LoVo (cell line): ENCODE measurements at regions not wholly inside any gene's neighbourhood (a gene's known extent, or its start where the extent isn't known, plus 50 kb on each side); places are given as distances from the start of the nearest gene placed in this dataset.

Source experiments
- DNase-seq: peaks from one replicate; pipeline ENCODE4 v3.0.0-alpha.2; 2016; ENCODE audit warnings: low spot score

- no peak for DNase-seq
Measured at GRCh38 chr2:40809156-40809555, 357.3 kb upstream of the SLC8A1 start.

- no peak for DNase-seq
Measured at GRCh38 chr2:40814616-40815015, 362.7 kb upstream of the SLC8A1 start.

DNA sequence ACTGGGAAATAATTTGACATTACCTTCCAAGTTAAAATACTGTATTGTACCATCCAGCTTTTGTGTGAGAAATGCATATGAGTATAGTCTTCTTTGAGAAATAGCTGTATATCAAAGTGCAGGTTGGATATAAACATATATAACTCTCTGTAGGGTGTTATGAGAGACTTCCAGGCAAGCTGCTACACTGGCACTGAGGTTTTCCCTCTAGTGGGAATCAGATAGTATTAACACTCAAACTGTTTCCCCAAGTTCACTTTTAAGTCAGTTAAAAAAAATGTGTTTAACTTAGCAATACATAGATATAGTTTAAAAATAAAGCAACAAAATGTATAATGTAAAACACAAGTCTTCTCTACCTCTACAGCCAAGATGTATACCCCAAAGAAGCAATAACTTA, 368.4 kb upstream of the SLC8A1 start:
- DNase-seq, result no peak

DNA sequence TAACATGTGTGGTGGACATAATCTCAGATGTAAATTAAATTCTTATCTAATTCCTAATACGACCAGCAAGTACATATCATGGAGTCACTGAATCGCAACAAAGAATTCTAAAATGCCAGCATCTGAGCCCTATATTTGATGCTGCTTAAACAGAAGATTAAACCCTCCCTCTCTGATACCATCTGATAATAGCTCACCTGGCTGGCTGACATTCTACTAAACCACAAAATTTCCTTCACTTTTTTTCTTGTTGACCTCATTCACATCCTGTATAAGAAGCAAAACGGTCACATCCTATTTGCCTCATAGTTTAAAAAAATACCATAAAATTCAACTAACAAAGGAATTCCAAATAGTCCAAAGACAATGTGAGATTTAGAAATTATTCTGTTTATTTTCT, 371.6 kb upstream of the SLC8A1 start:
- no peak for DNase-seq

DNA sequence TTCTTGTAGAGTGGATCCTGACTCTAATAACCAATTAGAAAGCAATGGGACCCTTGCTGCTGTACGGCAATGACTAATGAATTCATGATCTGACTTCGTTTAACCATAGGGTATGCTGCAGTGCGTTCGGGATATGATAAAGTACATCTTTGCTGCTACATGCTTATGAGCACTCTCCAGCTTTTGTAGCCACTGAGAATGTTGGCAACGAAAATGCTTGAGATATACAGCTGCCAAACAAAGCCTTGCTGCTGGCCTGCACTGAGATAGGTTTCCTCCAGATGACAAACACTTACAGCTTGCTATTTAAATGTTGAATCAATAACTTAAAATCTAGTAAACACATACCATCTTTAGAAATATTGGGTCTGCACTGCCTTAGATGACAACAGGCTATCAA, 372.4 kb upstream of the SLC8A1 start:
- no peak for DNase-seq

- DNase-seq, result no peak
Measured at GRCh38 chr2:40827392-40827791, 375.5 kb upstream of the SLC8A1 start.

DNA sequence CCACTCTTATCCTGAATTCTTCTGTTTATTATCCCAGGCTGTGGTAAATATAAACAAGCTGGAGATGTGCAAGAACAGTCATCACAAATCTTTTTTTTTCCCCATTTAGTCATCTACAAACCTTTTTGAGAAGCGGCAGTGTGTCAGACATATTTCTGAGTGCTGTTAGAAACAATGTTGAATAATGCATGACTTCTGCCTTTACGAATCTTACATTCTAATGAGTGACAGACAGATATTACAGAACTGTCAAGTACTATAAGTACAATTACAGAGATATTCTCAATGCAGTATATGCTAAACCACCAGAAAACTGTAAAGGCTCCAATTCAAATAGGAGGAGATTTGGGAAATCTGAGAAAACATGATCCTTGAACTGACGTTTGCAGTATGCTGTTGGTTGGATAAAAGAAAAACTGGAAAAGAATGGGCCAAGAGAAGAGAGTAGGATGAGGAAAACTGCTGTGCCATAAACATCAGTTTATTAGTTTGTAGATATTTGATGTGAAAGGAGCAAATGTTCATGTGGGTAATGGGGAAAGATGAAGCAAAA, 379.5 kb upstream of the SLC8A1 start:
- no peak for DNase-seq

DNA sequence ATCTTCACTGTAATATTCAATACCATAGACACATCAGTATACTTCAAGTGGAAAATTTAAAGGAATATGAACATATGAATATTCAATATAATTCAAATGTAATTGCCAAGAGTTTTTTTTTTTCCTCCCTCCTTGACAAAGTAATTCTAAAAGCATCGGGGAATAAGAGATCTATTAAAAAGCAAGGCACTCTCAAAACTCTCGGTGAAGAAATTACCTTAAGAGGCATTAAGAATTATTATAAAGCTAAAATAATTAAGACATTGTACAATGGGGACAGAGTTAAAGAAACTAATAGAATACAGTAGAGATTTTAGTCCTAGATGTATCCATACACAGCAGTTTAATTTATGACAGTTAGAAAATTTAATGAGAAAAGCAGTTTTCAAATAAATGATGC, 390.0 kb upstream of the SLC8A1 start:
- no peak for DNase-seq

GRCh38 chr2:40844353-40845277, 392.7 kb upstream of the SLC8A1 start:
- peak; percentile 51 for DNase-seq

GRCh38 chr2:40851661-40852060, 399.8 kb upstream of the SLC8A1 start:
- DNase-seq, result no peak

- no peak for DNase-seq
Measured at GRCh38 chr2:40859617-40860016, 407.7 kb upstream of the SLC8A1 start.

GRCh38 chr2:40867829-40868228, 415.9 kb upstream of the SLC8A1 start:
- no peak for DNase-seq

DNA sequence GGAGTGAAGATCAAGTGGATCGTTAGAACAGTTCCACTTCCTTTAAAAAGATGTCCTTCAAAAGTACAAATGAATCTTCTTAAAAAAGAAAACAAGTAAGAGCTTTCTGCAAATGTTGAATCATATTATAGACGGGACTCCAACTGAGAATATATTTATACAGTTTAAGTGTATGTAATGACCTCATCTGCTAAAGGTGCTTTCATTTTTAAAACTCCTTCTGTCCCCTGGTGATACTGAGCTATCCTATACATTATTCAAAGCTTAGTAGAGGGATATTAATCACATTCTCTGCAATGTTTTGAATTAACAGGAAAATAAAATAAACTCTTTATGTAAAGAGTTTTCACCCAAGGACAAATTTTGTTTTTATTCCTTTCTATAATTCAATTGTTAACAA, 420.7 kb upstream of the SLC8A1 start:
- DNase-seq, result no peak

DNA sequence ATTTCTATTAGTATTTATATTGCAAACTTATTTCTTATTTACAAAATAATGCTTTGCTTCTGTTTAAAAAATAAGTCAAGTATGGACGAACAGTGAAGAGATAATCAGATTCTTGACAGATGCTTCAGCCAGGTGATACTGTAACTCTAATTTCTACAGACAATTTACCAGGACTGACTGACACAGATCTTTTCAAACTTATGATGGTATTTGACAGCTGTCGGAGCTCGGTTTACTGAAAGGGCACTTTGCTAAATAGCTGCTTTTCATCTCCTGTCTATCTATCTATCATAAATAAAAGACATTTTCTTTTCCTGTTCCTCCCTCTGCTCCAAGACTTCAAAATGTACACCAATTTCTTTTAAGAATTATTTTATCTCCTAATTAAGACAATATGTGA, 422.5 kb upstream of the SLC8A1 start:
- DNase-seq, result no peak

DNA sequence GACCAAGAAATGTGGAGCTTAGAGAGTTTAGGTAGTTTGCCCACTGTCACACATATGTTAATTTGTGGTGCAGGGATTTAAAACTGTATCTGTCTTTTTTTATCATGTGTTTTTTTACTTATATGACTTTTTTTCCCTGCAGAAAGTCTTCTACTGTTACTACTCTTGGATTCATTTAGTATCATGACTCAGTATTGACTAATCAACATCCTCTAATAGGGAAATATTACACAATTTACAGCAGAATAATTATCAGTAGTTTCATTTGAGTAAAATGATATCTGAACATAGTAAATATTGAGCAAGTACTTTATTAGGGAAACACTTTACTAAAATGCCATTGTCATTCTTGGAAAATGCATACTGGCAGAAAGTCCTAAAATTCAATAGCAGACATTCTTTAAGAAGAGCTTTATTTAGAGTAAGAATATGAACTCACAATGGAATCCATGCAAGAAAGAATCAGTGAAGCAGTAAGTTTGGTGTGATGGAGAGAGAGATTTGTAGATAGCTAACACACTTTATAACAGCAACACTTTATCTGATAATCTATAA, 425.9 kb upstream of the SLC8A1 start:
- DNase-seq, result no peak

- DNase-seq, result no peak
Measured at GRCh38 chr2:40879305-40879704, 427.4 kb upstream of the SLC8A1 start.

- DNase-seq, result no peak
Measured at GRCh38 chr2:40886100-40886499, 434.2 kb upstream of the SLC8A1 start.

DNA sequence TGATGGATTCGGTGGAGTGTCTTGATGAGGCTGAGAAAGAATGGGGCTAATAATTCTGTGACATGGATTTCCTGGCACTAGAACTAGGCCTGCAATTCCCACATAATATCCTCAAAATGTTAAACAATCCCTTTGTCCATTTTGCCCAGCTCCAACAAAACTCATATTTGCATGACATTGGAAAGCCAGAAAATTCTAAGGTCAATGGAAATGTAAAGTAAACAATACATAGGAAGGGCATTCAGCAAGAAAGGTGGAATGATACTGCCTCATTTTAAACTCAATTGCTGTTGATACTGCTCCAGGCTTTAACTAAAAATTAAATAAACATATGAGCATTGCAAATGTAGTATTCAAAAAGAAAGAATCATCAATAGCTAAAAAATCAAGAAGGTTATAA, 434.8 kb upstream of the SLC8A1 start:
- no peak for DNase-seq

GRCh38 chr2:40896358-40896757, 444.5 kb upstream of the SLC8A1 start:
- no peak for DNase-seq

- no peak for DNase-seq
Measured at GRCh38 chr2:40914666-40915065, 462.8 kb upstream of the SLC8A1 start.

GRCh38 chr2:40915651-40916050, 463.8 kb upstream of the SLC8A1 start:
- no peak for DNase-seq

DNA sequence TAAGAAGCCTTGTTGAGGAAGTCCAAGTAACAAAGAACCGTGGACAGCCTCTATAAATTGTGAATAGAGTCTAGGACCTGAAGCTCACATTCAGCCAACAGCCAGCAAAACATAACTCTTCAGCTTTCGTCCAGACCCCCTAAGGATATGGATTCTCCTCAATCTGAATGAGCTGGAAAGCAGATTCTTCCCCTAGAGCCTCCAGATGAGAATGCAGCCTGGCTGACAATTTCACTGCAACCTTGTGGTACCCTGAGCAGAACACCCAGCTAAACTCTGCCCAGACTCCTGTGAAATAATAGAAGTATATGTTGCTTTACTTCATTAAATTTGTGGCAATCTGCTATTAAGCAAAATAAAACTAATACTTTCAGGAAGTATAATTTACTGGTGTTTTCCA, 483.5 kb upstream of the SLC8A1 start:
- DNase-seq, result no peak

GRCh38 chr2:40937284-40937683, 485.4 kb upstream of the SLC8A1 start:
- DNase-seq, result no peak

DNA sequence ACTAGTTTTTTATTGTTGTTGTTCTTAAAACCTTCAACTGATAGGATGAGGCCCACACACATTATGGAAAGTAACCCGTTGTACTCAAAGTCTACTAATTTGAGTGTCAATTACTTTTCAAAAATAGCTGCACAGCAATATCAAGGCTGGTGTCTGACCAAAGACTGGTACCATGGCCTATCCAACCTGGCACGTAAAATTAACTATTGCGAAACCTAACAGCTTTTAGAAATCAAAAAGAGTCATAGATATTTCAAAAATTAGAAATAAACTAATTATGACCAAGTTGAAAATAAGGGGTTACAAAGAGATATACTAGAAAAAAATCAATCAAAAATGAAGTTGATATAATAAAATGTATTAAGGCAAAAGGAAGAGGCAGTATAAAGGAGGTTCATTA, 501.5 kb upstream of the SLC8A1 start:
- DNase-seq, result no peak
